NCI-H2029 treated with DMSO at 0.1 percent for 48 hours (cell line): ENCODE measurements at regions not wholly inside any gene's neighbourhood (a gene's known extent, or its start where the extent isn't known, plus 50 kb on each side); places are given as distances from the start of the nearest gene placed in this dataset.
"Not testable (repeated sequence)": the region's sequence is repeated elsewhere in the genome, so short reads cannot be mapped to it uniquely, and the experiment has no call there.

ENCODE experiments used
- DNase-seq: peaks from one replicate; lab custom pipeline; 2025; lab: John Stamatoyannopoulos, UW

DNA sequence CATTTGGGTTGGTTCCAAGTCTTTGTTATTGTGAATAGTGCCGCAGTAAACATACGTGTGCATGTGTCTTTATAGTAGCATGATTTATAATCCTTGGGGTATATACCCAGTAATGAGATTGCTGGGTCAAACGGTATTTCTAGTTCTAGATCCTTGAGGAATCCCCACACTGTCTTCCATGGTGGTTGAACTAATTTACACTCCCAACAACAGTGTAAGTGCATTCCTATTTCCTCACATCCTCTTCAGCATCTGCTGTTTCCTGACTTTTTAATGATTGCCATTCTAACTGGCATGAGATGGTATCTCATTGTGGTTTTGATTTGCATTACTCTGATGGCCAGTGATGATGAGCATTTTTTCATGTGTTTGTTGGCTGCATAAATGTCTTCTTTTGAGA lies 580.3 kb upstream of the CLINT1 start:
- not testable (repeated sequence) for DNase-seq

DNA sequence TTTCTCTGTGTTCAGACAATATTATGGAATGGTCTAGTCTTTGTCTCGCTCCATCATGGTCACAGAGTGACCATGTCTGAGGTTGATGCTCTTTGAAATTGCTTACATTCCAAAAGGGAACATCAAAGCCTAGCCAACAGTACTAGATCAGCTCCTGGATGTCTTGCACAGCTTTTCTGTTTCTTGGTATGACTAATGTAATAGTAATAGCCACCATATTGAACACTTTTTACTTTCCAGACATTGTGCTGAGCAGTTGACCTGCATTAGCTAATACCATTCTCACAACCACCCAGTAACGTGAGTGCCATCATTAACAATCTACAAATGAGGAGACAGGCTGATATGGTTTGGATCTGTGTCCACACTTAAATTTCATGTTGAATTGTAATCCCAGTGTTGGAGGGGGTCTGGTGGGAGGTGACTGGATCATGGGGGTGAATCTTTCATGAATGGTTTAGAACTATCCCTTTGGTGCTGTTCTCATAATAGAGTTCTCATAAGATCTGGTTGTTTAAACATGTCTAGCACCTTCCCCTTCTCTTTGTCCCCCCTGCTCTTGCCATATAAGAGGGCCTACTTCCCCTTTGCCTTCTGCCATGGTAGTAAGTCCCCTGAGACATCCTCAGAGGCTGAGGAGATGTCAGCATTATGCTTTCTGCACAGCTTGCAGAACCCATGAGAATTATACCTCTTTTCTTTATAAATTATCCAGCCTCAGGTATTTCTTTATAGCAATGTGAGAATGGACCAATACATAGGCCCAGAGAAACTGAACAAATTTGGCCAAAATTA lies 577.5 kb upstream of the CLINT1 start:
- no peak for DNase-seq

GRCh38 chr5:158435161-158435616 lies 576.2 kb upstream of the CLINT1 start:
- DNase-seq: no peak

DNA sequence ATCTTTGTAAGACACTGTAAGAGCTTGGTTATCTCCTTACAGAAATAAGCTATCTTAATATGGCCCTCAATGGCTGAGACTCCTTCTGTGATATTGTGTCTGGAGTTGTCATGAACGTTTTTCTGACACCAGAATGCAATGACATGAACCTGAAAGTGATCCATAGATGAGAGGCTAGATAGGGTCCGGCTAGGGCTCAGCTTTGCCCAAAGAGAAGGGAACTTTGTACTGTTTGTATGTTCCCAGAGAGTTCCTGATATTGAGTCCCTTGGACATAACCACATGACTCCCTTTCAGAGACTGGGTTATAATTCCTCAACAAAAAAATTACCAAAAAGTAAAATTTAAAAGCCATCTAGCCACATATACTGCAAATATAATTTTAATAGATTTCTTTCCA lies 575.8 kb upstream of the CLINT1 start:
- no peak for DNase-seq

- no peak for DNase-seq
These were observed 574.7 kb upstream of the CLINT1 start for GRCh38 chr5:158433634-158434033.

- no peak for DNase-seq
These were observed 572.6 kb upstream of the CLINT1 start for GRCh38 chr5:158431369-158432029.

DNA sequence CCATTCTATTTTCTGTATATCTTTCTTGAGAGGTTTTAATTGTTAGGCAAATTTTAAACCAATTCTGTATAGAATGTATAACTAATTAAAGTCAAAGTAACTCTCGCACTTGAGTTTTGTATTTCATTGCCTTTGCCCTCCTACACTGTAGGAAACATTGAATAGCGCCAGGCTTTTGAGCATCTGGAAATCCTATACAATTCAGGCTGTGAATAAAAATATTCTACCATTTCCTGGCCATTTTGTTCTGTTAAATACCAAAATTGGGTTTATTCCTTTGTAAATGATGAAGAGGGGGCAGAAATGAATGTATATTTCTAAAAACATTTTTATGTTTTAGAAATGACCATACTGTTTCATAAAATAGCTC lies 571.8 kb upstream of the CLINT1 start:
- no peak for DNase-seq

GRCh38 chr5:158430166-158430797 lies 571.3 kb upstream of the CLINT1 start:
- no peak for DNase-seq

DNA sequence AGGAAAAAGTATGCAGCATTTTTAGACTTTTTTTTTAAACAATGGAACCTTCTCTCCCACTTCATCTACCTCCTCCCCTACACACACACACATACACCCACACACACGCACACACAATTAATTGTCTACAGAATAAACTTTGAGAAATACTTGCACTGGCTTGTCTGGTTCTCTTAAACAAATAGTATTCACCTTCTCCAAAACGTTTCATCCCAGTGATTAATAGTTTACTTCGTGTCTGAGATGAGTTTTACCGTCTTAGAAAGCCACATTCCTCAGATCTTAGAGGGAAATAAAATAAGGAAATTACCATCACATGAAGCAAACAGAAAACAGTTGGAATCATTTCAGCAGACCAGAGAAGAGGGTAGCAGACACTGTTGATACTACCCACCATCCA lies 570.6 kb upstream of the CLINT1 start:
- DNase-seq: no peak

GRCh38 chr5:158423623-158424200 lies 564.8 kb upstream of the CLINT1 start:
- DNase-seq: no peak

GRCh38 chr5:158422653-158423515 lies 563.9 kb upstream of the CLINT1 start:
- DNase-seq: no peak

DNA sequence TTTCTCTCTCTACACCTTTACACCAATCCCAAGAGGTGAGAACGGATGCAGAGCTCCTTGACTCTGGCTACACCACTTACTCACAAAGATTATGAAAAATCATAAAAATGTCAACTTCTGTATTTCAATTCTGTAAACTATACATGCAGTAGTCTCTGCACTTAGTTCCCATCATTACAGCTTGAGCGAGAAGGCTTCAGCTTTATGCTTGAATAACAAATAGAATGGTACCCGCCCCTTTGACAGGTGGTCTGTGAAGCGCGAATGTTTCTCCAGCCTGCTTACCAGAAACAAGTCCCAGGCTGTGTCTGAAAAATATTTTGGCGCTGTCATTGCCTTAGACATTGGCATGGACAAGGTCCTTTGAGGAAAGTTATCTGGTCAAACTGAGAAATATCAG lies 562.4 kb upstream of the CLINT1 start:
- no peak for DNase-seq

DNA sequence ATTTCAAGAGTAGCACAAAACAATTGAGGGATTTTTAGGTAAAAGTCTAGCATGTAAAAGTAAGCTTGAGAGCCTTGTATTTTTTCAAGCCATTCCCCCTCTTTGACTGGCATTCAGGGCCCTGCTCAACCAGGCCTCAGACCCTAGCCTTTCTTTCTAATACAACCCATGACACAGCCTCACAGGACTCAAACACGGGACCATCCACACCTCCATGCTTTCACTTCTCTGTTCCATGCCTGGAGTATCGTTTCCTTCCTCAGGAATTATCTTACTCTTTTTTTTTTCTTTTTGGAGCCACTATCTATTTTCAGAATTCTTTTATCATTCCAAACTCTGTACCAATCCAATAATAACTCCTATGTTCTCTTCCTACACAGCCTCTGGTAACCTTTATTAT lies 560.2 kb upstream of the CLINT1 start:
- no peak for DNase-seq

DNA sequence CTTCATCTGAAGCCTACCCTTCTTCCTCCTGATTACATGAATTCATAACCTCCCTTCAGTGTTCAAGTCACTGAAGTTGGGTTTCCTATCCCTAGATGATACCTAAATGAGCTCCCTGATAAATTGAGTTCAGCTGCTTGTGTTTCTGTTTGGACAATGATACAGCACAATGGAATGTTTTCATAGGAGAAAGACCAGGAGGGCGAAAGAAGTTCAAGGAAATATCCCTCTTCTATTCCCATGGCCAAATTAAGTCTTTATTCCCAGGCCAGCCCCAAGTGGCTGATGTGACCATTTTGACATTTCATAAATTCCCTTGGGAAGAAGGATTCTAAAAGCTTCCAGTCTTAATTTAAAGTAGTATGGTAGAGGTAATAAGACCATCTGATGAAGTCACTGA lies 555.8 kb upstream of the CLINT1 start:
- no peak for DNase-seq

DNA sequence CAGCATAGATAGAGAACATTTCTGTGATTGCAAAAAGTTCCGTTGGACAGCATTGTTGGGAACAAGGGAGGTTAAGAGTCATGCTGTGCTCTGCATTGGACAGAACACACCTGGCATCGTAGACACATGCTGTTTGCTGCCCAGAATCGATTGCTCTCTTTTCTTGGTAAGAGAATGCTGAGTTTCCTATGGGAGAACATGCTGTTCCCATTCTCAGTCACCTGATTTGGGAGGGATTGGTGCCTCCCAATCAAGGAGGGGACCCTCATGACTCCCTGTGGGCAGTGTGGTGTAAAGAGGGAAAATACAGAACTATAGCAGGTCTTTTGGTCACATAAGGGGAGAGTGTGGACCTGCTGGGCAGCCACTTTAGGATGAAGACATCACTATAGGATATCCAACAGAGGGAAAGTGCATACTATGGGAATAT lies 555.4 kb upstream of the CLINT1 start:
- no peak for DNase-seq

- DNase-seq: no peak
These were observed 554.3 kb upstream of the CLINT1 start for GRCh38 chr5:158413122-158413680.

DNA sequence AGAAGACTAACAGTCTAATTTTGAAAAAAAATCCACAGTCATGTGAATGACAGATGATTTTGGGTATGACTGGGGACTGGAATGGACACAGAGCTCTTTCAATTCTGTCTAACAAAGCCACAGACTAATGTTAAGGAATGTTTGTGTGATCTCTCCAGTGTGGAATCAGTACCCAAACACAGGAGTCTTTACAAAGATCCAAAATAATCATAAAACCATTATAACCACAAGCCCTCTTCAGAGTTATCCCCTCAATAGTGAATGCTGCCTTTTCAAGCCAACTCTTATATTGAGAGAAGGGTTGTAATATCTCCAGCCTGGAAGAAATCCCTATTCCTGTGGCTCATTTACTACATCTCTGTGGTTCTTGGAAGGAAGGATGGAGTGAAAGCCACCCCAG lies 552.0 kb upstream of the CLINT1 start:
- DNase-seq: no peak

DNA sequence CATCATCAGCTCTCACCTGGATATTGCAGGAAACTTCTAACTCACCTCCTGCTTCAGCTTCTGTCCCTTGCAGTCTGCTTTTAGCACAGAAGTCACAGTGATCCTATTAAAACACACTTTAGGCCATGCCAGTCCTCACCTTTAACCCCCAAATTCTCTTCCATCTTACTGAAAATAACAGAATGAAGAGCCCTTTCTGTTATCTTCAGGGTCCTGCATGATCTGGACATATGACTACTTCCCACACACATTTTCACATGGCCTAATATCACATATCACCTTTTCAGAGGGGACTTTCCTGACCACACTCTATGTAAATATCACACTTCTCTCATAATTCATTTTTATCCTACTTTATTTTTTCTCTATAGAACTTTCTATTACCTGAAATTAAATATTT lies 550.6 kb upstream of the CLINT1 start:
- no peak for DNase-seq

DNA sequence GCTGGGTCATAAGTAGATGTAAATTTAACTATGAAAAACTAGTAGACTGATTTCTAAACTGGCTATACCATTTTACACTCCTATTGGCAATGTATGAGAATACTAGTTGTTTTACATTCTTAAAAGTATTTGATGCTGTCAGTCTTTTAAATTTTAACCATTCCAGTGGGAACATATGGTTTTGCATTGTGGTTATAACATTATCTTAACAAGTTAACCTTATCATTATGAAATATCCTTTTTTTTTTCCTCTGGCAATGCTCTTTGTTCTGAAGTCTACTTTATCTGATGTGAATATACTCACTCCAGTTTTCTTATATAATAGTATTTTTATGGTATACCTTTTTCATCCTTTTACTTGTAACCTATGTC lies 548.9 kb upstream of the CLINT1 start:
- no peak for DNase-seq

- DNase-seq: no peak
These were observed 548.2 kb upstream of the CLINT1 start for GRCh38 chr5:158406884-158407823.
